GM12865 (cell line): ENCODE measurements at regions not wholly inside any gene's neighbourhood (a gene's known extent, or its start where the extent isn't known, plus 50 kb on each side); places are given as distances from the start of the nearest gene placed in this dataset.

Experiments used
- DNase-seq: peaks from one replicate; pipeline ENCODE4 v3.0.0; 2010; ENCODE audit warnings: low read depth
- H3K4me3 ChIP-seq: 2 replicates; pipeline ENCODE4 v1.5.1; 2011; ENCODE audit warnings: mild to moderate bottlenecking, low read depth, low read length, control low read depth
- CTCF ChIP-seq: IDR thresholded peaks from 2 replicates; pipeline ENCODE4 v1.5.1; 2011; ENCODE audit warnings: low read length, control low read depth, low read depth, inconsistent platforms; ENCODE audit not compliant: insufficient read depth; ENCODE audit errors: missing control alignments

- no peak overlapping the region for H3K4me3 ChIP-seq
- no peak for TF ChIP-seq CTCF
- no peak for DNase-seq
Measured at GRCh38 chr1:189616893-189617292, 860.8 kb downstream of the BRINP3 start.

GRCh38 chr1:189619682-189620332 lies 857.9 kb downstream of the BRINP3 start:
- H3K4me3 ChIP-seq = no peak overlapping the region
- DNase-seq = no peak
- no peak for TF ChIP-seq CTCF

- no peak for TF ChIP-seq CTCF
- no peak for DNase-seq
- no peak overlapping the region for H3K4me3 ChIP-seq
Measured at GRCh38 chr1:189620471-189620870, 857.2 kb downstream of the BRINP3 start.

- no peak for DNase-seq
- no peak for TF ChIP-seq CTCF
Measured at GRCh38 chr1:189623336-189623735, 854.3 kb downstream of the BRINP3 start.

GRCh38 chr1:189627427-189627826 lies 850.2 kb downstream of the BRINP3 start:
- no peak overlapping the region for H3K4me3 ChIP-seq
- DNase-seq = no peak

More at GRCh38 chr1:189623336-189623735, 854.3 kb downstream of the BRINP3 start:
- H3K4me3 ChIP-seq = no peak overlapping the region

GRCh38 chr1:189628857-189629256 lies 848.8 kb downstream of the BRINP3 start:
- H3K4me3 ChIP-seq = no peak overlapping the region
- no peak for DNase-seq
- TF ChIP-seq CTCF = no peak

More at GRCh38 chr1:189627427-189627826, 850.2 kb downstream of the BRINP3 start:
- no peak for TF ChIP-seq CTCF

- no peak for DNase-seq
- TF ChIP-seq CTCF = no peak
- H3K4me3 ChIP-seq = no peak overlapping the region
Measured at GRCh38 chr1:189633658-189634057, 844.0 kb downstream of the BRINP3 start.
